Activated CD4-positive, alpha-beta T cell treated with anti-CD3 and anti-CD28 coated beads, Interleukin-2, amount 10 ng/mL, durations not matched to agents 24 days and 14 days (primary cell): ENCODE measurements at regions not wholly inside any gene's neighbourhood (a gene's known extent, or its start where the extent isn't known, plus 50 kb on each side); places are given as distances from the start of the nearest gene placed in this dataset.

ENCODE experiments used
- DNase-seq: peaks from one replicate; pipeline ENCODE4 v3.0.0; 2022
- H3K27ac Mint-ChIP-seq: one replicate; pipeline ENCODE4 v1.8.0; 2022; ENCODE audit warnings: mild to moderate bottlenecking, mixed read lengths
- H3K27me3 Mint-ChIP-seq: one replicate; pipeline ENCODE4 v1.8.0; 2022; ENCODE audit warnings: mixed read lengths
- H3K36me3 Mint-ChIP-seq: one replicate; pipeline ENCODE4 v1.8.0; 2022; ENCODE audit warnings: low read depth, mild to moderate bottlenecking, mixed read lengths
- H3K4me1 Mint-ChIP-seq: one replicate; pipeline ENCODE4 v1.8.0; 2021; ENCODE audit warnings: mixed read lengths
- H3K4me3 Mint-ChIP-seq: one replicate; pipeline ENCODE4 v1.8.0; 2022; ENCODE audit warnings: mild to moderate bottlenecking, moderate library complexity, mixed read lengths
- H3K9me3 Mint-ChIP-seq: one replicate; pipeline ENCODE4 v1.8.0; 2021; ENCODE audit warnings: mixed read lengths
- intact Hi-C: fragments of 100-400 bp; cut with micrococcal nuclease; formaldehyde crosslinking; loops from one replicate; pipeline ENCODE4 v1.15.1; 2023

DNA sequence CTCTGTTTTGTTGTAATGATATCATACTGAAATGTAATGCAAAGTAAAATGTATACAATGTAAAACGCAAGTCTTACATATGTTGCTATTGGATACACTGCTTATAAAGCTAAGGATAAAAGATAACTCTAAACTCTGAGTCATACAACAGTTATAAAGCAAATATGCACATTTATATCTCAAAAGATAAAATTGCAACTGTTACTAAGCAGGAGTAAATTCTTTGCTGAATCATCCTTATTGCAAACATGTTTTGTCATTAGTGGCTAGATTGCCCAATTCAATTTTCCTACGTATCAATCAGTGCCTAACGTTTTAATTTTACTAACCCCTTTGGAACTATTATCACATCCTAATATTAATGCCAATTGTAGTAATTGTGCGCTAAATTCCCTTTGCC, 762.9 kb downstream of the LTN1 start:
- Mint-ChIP-seq H3K4me3 (no peak overlapping the region), H3K36me3 (no peaks in the 10 kb centered on the region), H3K4me1 (no peaks in the 10 kb centered on the region), H3K9me3 (no peaks in the 10 kb centered on the region), H3K27me3 (no peaks in the 10 kb centered on the region), H3K27ac (no peak overlapping the region)
- no peak for DNase-seq
- intact Hi-C loops = no loop called here

DNA sequence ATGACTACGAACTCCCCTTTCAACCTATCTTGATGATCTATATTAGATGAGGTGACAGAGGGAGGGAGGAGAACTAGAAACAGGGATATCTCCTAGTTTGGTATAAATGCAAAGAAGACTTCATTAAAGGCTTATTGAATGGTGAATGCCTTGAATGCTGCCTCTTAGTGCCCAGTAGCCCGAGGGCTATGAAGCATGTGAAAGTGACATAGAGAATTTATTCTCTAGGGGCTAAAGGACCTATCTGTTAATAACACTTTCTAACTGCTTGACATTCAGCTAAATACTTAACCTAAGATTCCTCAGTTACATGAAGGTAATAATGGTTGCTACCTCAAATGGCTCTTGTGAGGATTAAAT, 764.1 kb downstream of the LTN1 start:
- Mint-ChIP-seq H3K27ac (no peak overlapping the region), H3K36me3 (no peaks in the 10 kb centered on the region), H3K4me1 (no peaks in the 10 kb centered on the region), H3K4me3 (no peak overlapping the region), H3K27me3 (no peaks in the 10 kb centered on the region), H3K9me3 (no peaks in the 10 kb centered on the region)
- intact Hi-C loops = no loop called here
- no peak for DNase-seq

DNA sequence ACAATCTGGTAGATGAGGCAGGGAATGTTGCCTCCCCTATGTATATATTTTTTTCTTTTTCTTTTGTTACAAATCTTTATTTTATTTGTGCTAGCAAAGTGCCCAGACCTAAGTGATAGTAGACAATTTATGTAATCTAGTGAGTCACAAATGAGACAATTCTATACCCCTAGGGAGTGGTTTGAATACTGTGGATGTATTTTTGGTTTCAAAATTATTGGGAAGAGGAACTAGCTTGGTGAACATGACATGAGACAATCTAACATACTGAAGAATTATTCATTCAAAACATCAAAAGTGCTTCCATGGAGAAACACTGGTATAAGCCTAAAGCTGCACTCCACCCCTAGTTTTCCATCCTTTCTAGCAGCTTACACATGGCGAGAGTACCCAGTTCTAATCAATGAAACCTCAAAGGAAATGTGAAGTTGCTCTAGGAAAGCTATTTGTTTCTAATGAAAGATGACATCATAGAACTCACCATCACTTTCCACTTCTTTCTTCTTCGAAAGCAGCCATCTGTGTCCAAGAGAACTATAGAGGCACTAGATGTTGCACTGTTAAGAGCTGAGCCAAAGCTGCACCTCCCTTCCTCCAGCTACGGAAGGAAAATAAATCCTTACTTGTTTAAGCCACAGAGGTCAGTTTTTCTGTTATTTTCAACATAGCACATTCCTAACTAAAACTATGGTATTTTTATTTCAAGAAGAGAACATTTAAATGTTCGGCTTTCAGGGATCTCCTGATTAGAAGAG, 764.6 kb downstream of the LTN1 start:
- intact Hi-C loops = no loop called here
- Mint-ChIP-seq H3K4me1 (no peaks in the 10 kb centered on the region), H3K4me3 (no peak overlapping the region), H3K9me3 (no peaks in the 10 kb centered on the region), H3K36me3 (no peaks in the 10 kb centered on the region), H3K27ac (no peak overlapping the region), H3K27me3 (no peaks in the 10 kb centered on the region)
- DNase-seq = no peak

DNA sequence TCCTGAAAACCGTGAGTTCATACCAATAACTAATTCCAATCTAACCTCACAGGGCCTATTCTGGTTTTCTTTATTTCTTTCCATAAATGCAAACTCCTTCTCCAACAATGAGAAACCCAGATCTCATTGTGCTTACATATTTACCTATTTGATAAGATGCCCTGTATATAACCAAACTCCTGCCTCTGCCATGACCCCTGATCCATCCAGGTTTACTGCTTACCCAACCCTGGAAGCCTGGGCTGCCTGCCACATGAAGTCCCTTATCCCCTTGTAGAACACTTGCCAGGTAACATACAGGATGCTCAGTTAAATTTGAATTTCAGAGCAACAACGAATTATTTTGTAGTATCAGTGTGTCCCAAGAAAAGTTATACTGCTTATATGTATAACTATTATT, 766.1 kb downstream of the LTN1 start:
- intact Hi-C loops = no loop called here
- no peaks in the 10 kb centered on the region for H3K9me3 Mint-ChIP-seq

DNA sequence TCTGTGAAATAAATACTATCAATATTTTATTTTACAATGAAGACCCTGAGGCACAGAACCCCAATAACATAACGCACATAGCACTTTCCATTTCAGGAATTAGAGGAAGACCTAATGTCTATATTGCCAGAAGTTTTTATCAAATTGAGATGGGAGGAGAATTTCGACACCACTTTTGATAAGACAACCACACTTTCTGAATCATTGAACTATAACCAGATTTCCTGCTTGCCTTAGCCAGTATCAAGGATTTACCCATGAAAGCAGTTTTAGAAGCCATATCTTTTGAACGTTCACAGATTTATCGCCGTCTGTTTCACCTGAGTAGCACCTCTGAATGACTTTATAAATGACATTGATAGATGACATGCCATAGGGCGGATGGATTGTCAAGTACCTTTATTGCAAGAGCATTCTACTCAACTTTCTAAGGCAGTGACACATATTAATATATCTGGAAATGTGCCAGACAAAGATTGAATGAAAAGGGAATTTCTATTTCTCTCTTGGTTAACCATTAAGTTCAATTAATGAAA, 768.4 kb downstream of the LTN1 start:
- Mint-ChIP-seq H3K4me3 (no peak overlapping the region), H3K27me3 (no peaks in the 10 kb centered on the region), H3K36me3 (no peaks in the 10 kb centered on the region), H3K9me3 (no peaks in the 10 kb centered on the region), H3K27ac (no peak overlapping the region), H3K4me1 (no peaks in the 10 kb centered on the region)
- no peak for DNase-seq
- intact Hi-C loops = no loop called here

More for the DNA sequence above, 766.1 kb downstream of the LTN1 start:
- Mint-ChIP-seq H3K27me3 (no peaks in the 10 kb centered on the region), H3K4me3 (no peak overlapping the region), H3K27ac (no peak overlapping the region), H3K4me1 (no peaks in the 10 kb centered on the region), H3K36me3 (no peaks in the 10 kb centered on the region)
- DNase-seq = no peak

DNA sequence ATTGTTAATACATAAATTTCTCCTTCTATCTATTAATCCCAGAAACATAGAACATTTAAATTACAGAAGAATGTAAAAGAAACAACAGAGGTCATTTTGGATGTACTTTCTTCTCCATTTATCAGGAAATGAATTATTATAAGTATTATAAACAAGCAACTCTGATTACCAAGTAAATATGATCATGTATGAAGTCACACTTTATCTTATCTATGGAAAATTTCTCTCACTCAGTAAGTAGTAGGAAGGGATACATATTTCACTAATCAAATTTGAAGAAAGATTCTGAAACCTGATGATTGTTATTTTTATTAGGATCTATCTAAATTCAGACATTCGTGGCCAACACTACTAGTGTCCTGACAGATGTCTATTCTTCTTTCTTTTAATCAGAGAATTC, 770.7 kb downstream of the LTN1 start:
- intact Hi-C loops = no loop called here
- Mint-ChIP-seq H3K36me3 (no peaks in the 10 kb centered on the region), H3K4me3 (no peak overlapping the region), H3K27ac (no peak overlapping the region), H3K9me3 (no peaks in the 10 kb centered on the region), H3K4me1 (no peaks in the 10 kb centered on the region), H3K27me3 (no peaks in the 10 kb centered on the region)
- no peak for DNase-seq

DNA sequence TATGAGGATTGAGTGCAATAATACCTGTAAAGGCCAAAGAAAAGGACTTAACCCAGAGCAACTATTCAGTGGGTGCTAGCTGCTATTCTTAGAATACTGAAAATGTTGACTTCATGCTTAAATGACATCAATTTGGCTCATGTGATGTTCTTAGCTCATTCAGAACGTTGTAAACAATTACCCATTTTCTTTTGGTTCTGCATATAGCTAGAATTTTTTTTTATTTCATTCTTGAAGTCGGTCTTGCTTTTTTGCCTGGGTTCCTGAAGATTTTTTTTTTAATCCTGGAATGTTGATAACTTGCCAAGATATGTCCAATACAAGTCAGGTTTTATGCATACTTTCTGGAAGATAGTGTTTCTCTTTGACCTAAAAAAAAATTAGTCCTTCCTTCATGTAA, 772.0 kb downstream of the LTN1 start:
- DNase-seq = no peak
- intact Hi-C loops = no loop called here
- Mint-ChIP-seq H3K4me1 (no peaks in the 10 kb centered on the region), H3K27ac (no peak overlapping the region), H3K27me3 (no peaks in the 10 kb centered on the region), H3K4me3 (no peak overlapping the region), H3K36me3 (no peaks in the 10 kb centered on the region), H3K9me3 (no peaks in the 10 kb centered on the region)

DNA sequence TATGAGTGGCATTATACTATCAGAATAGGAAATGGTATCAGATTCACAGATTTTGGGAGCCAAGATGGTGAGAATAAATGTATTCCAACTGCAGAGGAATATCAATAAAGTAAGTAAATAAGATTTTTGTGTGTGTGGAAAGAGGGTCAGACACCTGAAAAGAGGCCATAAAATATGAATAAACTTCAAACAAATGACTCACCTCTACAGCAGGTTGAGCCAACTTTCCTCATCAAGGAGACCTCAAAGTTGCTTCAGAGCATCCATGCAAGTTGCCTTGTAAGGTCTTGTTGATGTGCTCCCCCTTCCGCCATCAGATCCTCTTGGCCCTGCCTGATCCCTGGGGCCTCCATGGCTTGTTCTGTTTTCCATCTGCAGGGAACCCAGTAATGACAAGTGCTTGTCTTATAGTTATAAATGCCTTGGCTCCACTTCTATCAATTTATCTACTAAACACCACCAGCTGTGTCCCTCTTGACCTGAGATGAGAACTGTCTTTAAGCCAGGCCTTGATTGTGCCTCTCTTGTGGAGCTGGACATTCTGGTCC, 775.6 kb downstream of the LTN1 start:
- Mint-ChIP-seq H3K36me3 (no peaks in the 10 kb centered on the region), H3K4me1 (no peaks in the 10 kb centered on the region), H3K27ac (no peak overlapping the region), H3K27me3 (no peaks in the 10 kb centered on the region), H3K9me3 (no peaks in the 10 kb centered on the region), H3K4me3 (no peak overlapping the region)
- no peak for DNase-seq
- intact Hi-C loops = no loop called here

DNA sequence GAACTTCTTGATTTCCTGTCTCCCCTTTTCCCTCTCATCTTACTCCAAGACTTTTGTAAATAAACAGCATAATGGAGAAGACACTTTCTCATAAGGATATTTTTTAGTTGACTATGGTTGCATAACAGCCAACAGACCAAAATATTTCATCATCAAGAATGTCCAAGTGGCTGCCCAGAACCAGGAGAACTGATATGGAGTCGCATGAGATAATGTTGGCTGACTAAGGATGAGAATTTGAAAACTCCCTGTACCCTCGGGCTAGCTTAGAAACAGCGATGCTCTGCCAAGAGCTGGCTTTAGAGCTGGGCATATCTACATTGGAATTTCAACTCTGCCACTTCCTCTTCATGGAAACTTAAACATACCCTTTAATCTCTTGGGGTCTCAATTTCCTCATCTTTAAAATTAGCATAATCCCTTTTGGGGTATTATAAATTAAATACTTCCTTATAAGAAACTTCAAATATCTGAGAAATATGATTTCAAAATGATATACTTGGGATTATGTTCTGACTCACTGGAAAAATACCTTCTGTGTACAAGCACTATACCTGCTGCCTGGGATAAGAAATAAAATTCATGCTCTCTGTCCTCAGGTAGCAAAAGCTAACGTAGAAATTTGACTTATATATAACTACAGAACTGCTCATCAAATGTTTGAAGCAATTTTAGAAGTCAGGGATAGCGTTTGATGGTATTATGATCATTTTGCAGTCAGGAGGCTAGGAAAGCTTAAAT, 777.3 kb downstream of the LTN1 start:
- no peak overlapping the region for H3K4me3 Mint-ChIP-seq
- H3K27me3 Mint-ChIP-seq = no peaks in the 10 kb centered on the region
- H3K27ac Mint-ChIP-seq = no peak overlapping the region
- no peaks in the 10 kb centered on the region for H3K36me3 Mint-ChIP-seq
- intact Hi-C loops = no loop called here
- no peaks in the 10 kb centered on the region for H3K4me1 Mint-ChIP-seq
- no peaks in the 10 kb centered on the region for H3K9me3 Mint-ChIP-seq
- DNase-seq = no peak

DNA sequence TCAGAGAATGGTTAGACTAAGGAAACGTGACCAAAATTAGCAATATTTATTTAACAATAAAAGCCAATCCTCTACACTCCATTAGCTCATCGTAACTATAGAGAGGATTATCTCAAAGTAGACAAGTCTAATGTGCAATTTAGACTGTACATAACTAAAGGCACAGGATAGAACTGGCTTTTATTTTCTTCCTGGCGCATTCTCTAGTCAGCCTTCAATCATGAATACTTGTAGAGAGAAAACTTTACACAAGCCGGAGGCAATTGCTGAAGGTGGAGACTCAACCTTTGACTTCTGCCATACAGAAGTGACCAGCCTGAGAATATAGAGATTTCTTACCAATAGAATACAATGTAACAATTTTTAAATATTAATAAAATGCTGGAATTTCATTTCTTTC, 777.9 kb downstream of the LTN1 start:
- DNase-seq = no peak
- H3K4me3 Mint-ChIP-seq = no peak overlapping the region
- intact Hi-C loops = no loop called here

DNA sequence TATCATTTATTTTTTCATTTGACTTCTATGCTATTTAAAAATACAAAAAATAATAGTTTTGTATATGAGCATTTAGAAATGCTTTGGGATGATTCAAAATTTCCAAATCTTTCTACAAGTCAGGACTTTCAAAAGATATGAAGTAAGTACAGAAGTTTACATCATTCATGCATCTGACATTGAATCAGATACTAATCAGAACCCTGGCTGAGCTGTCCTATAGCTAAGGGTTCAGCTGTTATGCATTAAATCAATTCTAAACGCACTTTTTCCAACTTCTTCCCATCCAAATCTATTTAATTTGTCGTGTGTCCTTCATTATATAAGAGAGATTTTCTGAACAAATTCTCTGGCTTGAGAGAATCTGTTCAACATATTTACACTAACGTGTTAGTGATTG, 779.4 kb downstream of the LTN1 start:
- no peak for DNase-seq
- no peak overlapping the region for H3K4me3 Mint-ChIP-seq
- H3K4me1 Mint-ChIP-seq = no peaks in the 10 kb centered on the region
- H3K36me3 Mint-ChIP-seq = no peaks in the 10 kb centered on the region
- H3K27me3 Mint-ChIP-seq = no peaks in the 10 kb centered on the region
- H3K9me3 Mint-ChIP-seq = no peaks in the 10 kb centered on the region
- intact Hi-C loops = no loop called here
- no peak overlapping the region for H3K27ac Mint-ChIP-seq

More for the DNA sequence above, 777.9 kb downstream of the LTN1 start:
- Mint-ChIP-seq H3K27me3 (no peaks in the 10 kb centered on the region), H3K4me1 (no peaks in the 10 kb centered on the region), H3K36me3 (no peaks in the 10 kb centered on the region), H3K27ac (no peak overlapping the region), H3K9me3 (no peaks in the 10 kb centered on the region)

DNA sequence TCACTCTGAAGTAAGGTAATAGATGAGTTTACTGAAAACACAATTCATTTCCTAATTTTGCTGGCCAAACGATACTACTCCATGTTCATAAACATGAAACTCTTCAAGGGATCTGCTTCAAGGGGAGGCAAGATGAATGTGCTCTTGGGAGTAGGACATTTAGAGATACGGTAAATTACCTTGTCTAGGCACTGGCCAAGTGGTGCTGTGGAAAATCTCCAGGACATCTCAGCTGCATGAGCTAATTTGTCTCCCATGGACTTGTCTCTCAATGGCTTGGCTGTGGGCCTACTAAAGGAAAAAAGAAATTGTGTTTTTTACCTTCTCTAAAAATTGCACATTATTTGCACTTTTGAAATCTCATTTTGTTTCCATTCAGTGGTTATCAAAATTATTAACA, 780.6 kb downstream of the LTN1 start:
- Mint-ChIP-seq H3K27me3 (no peaks in the 10 kb centered on the region), H3K27ac (no peak overlapping the region), H3K36me3 (no peaks in the 10 kb centered on the region), H3K4me1 (no peaks in the 10 kb centered on the region), H3K9me3 (no peaks in the 10 kb centered on the region), H3K4me3 (no peak overlapping the region)
- DNase-seq = no peak
- intact Hi-C loops = no loop called here

DNA sequence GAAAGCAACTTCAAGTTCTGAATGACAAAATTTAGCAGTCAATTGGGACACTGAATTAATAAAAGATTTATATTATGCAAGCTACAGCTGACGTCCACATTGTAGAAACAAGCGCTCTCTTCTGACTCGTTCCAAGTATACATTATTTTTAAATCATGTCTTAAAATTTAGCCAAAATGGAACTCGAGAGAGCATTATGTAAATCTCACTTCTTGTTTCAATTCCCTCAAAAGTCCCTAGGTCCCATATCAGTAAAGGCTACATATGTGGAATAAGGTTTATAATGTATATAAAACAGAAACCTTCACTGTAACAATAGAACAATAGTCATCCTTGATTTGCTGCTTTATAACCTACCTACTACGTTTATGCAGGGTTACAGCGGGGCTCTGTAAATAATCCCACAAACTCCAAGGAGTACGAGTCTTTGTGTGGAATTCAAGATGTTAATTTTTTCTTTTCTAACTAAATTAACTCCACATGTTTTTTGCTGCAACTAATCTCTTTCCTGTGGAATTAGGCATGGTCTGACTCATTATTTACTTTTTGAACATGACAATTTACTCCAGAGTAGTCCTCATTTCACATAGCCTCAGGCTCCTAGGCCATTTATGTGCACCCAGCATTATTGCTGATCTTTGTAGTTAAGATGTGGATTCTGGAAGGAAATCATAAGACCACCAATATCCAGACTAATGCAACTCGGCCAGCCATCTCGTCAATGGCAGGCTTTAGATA, 785.1 kb downstream of the LTN1 start:
- H3K4me3 Mint-ChIP-seq = no peak overlapping the region
- no peaks in the 10 kb centered on the region for H3K4me1 Mint-ChIP-seq
- H3K27ac Mint-ChIP-seq = no peak overlapping the region

DNA sequence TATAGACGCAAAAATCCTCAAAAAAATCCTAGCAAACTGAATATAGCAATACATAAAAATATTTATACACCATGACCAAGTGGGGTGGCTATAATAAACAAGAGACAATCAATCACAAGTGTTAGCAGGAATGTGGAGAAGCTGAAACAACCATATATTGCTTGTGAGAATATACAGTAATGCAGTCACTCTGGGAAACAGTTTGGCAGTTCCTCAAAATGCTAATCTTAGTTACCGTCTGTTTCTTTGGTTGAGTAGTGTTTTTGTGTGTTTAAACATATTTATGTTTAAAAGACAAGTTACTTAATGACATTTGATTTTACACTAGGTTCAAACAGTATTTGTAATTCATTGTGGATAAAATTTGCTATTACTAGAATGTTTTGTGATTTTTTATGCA, 792.0 kb downstream of the LTN1 start:
- intact Hi-C loops = no loop called here
- no peak for DNase-seq
- Mint-ChIP-seq H3K27me3 (no peaks in the 10 kb centered on the region), H3K4me1 (no peaks in the 10 kb centered on the region), H3K36me3 (no peaks in the 10 kb centered on the region), H3K4me3 (no peak overlapping the region), H3K9me3 (peaks cover 4% of the 10 kb centered on the region), H3K27ac (no peak overlapping the region)

More for the DNA sequence above, 785.1 kb downstream of the LTN1 start:
- Mint-ChIP-seq H3K36me3 (no peaks in the 10 kb centered on the region), H3K27me3 (no peaks in the 10 kb centered on the region), H3K9me3 (no peaks in the 10 kb centered on the region)
- intact Hi-C loops = no loop called here
- no peak for DNase-seq
